ENCODE measurements at regions not wholly inside any gene's neighbourhood (a gene's known extent, or its start where the extent isn't known, plus 50 kb on each side); places are given as distances from the start of the nearest gene placed in this dataset.
"Not testable (repeated sequence)": the region's sequence is repeated elsewhere in the genome, so short reads cannot be mapped to it uniquely, and the experiment has no call there.

DNA sequence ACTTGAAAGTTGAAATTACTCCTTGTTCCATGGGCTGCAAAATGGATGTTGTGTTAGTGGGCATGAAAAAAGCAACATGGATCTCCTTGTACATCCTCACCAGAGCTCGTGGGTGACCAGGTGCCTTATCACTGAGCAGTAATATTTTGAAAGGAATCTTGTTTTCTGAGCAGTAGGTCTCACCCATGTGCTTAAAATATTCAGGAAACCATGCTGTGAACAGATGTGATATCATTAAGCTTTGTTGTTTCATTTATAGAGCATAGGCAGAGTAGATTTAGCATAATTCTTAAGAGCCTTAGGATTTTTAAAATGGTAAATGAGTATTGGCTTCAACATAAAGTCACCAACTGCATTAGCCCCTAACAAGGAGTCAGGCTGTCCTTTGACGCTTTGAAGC lies 316.6 kb downstream of the TYW1 start:
- Histone ChIP-seq H3K36me3 (ENCODE audit: control insufficient read depth, insufficient read depth, low read length) (peaks cover 1% of the 10 kb centered on the region), H3K27me3 (ENCODE audit: control insufficient read depth, insufficient read depth, low read length) (no peaks in the 10 kb centered on the region), H3K4me3 (ENCODE audit: low read depth, low read length) (no peak overlapping the region)
- no peak for DNase-seq (ENCODE audit: low read depth)
- TF ChIP-seq, protein P1, sequence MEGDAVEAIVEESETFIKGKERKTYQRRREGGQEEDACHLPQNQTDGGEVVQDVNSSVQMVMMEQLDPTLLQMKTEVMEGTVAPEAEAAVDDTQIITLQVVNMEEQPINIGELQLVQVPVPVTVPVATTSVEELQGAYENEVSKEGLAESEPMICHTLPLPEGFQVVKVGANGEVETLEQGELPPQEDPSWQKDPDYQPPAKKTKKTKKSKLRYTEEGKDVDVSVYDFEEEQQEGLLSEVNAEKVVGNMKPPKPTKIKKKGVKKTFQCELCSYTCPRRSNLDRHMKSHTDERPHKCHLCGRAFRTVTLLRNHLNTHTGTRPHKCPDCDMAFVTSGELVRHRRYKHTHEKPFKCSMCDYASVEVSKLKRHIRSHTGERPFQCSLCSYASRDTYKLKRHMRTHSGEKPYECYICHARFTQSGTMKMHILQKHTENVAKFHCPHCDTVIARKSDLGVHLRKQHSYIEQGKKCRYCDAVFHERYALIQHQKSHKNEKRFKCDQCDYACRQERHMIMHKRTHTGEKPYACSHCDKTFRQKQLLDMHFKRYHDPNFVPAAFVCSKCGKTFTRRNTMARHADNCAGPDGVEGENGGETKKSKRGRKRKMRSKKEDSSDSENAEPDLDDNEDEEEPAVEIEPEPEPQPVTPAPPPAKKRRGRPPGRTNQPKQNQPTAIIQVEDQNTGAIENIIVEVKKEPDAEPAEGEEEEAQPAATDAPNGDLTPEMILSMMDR (IDR thresholded peaks at IDR 0.05; ENCODE audit: insufficient read depth, low read length, poor library complexity, severe bottlenecking) = no peak

DNA sequence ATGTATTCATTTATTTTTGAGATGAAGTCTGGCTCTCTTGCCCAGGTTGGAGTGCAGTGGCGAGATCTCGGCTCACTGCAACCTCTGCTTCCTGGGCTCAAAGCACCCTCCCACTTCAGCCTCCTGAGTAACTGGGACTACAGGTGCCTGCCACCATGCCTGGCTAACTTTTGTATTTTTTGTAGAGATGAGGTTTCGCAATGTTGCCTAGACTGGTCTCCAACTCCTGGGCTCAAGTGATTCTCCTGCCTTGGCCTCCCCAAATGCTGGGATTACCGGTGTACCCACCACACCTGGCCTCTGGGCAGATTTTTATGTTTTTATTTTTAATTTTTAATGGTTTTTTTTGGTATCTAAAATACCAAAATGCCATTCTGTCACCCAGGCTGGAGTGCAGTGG lies 320.3 kb downstream of the TYW1 start:
- H3K27me3 ChIP-seq (ENCODE audit: control insufficient read depth, insufficient read depth, low read length); H3K4me3 ChIP-seq (ENCODE audit: low read depth, low read length); H3K36me3 ChIP-seq (ENCODE audit: control insufficient read depth, insufficient read depth, low read length); DNase-seq (ENCODE audit: low read depth): not testable (repeated sequence)

DNA sequence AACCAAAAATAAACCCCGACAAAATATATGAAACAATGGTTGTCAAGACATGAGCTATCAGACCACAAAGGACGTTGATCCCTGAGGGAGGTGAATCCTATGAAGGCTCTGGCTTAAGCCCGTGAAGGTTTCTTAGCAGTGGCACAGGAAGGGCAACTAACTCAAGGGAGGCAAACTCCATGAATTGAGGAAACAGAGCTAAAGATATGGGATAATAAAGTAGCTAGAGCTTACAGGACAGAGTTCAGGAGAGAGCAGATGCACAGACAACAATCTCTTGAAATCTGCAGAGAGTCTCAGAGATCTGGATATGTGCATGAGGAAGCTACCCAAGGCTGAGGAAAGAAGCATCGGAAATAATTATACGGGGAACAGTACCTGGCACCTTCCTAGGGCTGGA lies 331.6 kb downstream of the TYW1 start:
- H3K27me3 ChIP-seq (ENCODE audit: control insufficient read depth, insufficient read depth, low read length); H3K4me3 ChIP-seq (ENCODE audit: low read depth, low read length); DNase-seq (ENCODE audit: low read depth); H3K36me3 ChIP-seq (ENCODE audit: control insufficient read depth, insufficient read depth, low read length): not testable (repeated sequence)

DNA sequence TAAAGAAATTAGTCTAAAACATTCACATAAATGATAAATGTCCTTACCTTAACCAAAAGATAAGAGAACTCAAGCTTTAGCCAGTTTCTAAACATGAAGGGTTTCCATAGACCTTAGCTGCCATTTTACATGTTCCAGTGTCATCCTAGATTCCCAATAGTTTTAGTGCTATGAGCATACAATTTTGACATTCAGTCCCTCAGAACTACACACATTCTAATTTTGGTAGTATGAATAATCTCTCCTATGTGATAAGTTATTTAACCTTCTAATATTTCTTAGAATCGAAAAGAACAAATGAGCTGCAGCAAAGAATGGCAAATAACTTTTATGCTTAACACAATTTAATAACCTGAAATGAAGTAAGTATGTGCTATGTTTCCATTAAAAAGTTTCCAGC lies 338.5 kb downstream of the TYW1 start:
- DNase-seq (ENCODE audit: low read depth); H3K36me3 ChIP-seq (ENCODE audit: control insufficient read depth, insufficient read depth, low read length); H3K27me3 ChIP-seq (ENCODE audit: control insufficient read depth, insufficient read depth, low read length); H3K4me3 ChIP-seq (ENCODE audit: low read depth, low read length): not testable (repeated sequence)

DNA sequence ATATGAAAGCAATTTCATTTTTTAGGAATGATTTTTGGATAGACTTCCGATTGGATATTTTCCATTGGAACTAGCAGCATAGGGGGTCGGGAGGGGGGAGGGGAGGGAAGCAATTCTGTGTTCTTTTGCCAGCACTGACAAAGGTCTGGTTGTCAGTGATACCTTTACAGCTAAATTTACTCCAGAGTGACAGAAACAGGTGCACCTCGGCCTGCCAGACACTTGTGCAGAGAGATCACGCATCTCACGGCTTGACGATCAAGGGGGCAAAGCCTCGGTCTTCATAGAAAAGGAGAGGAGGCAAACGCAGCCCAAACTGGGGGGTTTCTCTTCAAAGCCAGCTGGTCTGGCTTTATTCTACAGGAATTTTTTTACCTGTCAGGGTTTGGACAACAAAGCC lies 339.0 kb downstream of the TYW1 start:
- not testable (repeated sequence) for H3K36me3 ChIP-seq (ENCODE audit: control insufficient read depth, insufficient read depth, low read length); H3K27me3 ChIP-seq (ENCODE audit: control insufficient read depth, insufficient read depth, low read length); H3K4me3 ChIP-seq (ENCODE audit: low read depth, low read length); DNase-seq (ENCODE audit: low read depth)

DNA sequence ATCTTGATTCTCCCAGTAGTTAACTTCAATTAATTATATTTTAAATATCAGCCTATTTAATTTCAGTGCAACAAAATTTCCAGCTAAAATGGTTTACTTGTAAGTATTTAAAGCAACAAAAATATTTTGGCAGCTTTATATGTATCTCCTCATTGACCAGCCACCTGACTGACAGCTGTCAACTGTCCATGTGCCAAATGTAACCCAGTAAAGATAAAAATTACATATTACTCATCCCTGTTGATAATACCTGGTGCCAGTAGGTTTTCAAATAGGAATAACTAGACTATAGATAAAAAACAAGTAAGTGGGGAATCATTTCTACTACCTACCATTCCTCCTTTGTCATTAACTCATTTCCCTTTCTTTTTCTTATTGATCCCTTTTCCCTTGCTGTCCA lies 341.9 kb downstream of the TYW1 start:
- not testable (repeated sequence) for H3K4me3 ChIP-seq (ENCODE audit: low read depth, low read length); DNase-seq (ENCODE audit: low read depth); H3K27me3 ChIP-seq (ENCODE audit: control insufficient read depth, insufficient read depth, low read length); H3K36me3 ChIP-seq (ENCODE audit: control insufficient read depth, insufficient read depth, low read length)

DNA sequence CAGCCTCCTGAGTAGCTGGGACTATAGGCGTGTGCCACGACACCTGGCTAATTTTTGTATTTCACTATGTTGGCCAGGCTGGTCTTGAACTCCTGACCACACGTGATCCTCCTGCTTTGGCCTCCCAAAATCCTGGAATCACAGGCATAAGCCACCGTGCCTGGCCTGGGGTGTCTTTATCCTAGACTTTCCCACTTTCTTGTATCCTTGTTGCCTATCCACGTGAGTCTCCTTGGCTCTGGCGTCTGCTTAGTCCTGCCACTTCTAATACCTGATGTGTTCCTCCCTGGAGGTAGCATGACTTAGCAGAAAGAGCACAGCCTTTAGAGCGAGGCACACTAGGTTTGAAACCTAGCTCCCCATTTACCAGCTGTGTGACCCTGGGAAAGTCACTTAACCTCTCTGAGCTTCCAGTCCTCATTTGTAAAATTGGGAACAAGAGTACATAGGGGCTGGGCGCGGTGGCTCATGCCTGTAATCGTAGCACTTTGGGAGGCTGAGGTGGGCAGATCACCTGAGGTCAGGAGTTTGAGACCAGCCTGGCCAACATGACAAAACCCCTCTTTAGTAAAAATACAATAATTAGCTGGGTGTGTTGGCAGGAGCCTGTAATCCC lies 344.6 kb downstream of the TYW1 start:
- no peak for DNase-seq (ENCODE audit: low read depth)
- no peak overlapping the region for H3K4me3 ChIP-seq (ENCODE audit: low read depth, low read length)
- no peaks in the 10 kb centered on the region for H3K36me3 ChIP-seq (ENCODE audit: control insufficient read depth, insufficient read depth, low read length)
- TF ChIP-seq, protein P1 (IDR thresholded peaks at IDR 0.05; ENCODE audit: insufficient read depth, low read length, poor library complexity, severe bottlenecking) = no peak
- no peaks in the 10 kb centered on the region for H3K27me3 ChIP-seq (ENCODE audit: control insufficient read depth, insufficient read depth, low read length)

DNA sequence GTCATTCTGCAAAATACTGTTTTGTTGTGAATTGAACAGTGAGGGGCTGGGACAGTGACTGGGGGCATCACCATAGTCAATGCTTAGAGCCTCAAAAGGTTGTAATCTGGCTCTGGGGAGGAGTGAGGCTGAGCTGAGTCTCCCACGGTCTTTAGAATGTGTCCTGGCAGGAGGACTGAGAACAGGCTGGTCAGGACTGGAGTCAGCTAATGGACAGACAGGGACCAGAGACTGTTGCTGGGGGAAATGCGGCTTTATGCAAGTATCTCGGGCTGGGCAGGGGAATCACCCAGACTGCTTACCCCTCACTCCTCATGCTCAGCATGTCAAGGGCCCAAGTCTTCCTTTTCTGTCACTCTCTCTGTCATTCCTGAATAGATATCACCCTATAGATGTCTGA lies 346.5 kb downstream of the TYW1 start:
- TF ChIP-seq, protein P1 (IDR thresholded peaks at IDR 0.05; ENCODE audit: insufficient read depth, low read length, poor library complexity, severe bottlenecking) = no peak
- Histone ChIP-seq H3K4me3 (ENCODE audit: low read depth, low read length) (no peak overlapping the region), H3K27me3 (ENCODE audit: control insufficient read depth, insufficient read depth, low read length) (no peaks in the 10 kb centered on the region), H3K36me3 (ENCODE audit: control insufficient read depth, insufficient read depth, low read length) (no peaks in the 10 kb centered on the region)
- no peak for DNase-seq (ENCODE audit: low read depth)
